DMS 273 treated with DMSO at 0.1 percent for 48 hours (cell line): ENCODE measurements at regions not wholly inside any gene's neighbourhood (a gene's known extent, or its start where the extent isn't known, plus 50 kb on each side); places are given as distances from the start of the nearest gene placed in this dataset.

ENCODE experiments used
- DNase-seq: peaks from one replicate; lab custom pipeline; 2025; lab: John Stamatoyannopoulos, UW

DNA sequence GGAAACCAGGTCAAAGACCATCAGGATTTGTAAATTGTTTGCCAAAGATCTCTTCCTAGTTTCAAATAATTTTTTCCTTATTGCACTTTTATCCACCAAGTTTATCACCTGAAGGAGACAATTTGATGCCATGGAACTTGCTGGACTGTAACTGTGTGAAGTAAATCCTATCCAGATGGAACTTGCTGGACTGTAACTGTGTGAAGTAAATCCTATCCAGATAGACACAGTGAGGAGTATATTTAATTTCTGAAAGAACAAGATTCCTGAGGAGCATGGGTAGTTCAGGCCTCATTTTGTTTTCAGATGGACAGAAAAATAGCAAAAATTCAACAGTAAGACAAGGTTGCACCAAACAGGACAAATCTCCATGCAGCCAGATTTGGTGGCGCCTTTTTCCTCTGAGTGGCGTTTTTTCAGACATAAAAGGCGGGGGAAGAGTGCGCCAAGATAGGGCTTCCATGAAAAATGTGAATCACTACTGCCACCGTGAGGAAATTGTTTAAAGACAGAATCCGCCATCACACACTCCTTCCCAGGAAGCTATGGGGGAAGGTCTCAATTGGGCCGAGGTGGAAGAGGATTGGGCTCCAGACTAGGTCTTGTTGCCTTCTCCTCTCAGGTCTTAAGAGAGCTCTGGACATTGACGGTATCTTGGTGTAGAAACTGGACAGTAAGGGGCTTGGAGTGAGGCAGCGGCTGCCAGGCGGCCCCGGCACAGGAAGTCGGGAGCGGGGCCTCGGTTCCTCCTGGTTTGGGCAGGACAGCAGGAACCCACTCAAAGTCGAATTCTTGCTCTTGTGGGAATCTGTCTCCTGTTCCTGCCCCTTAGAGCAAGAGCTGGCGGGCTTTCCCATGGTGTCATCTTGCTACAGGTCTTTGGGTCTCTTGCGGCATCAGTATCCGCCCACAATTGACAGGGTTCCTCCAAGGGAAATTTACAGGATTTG is 234.7 kb downstream of the OR13H1 start:
- peak; percentile 35 for DNase-seq

DNA sequence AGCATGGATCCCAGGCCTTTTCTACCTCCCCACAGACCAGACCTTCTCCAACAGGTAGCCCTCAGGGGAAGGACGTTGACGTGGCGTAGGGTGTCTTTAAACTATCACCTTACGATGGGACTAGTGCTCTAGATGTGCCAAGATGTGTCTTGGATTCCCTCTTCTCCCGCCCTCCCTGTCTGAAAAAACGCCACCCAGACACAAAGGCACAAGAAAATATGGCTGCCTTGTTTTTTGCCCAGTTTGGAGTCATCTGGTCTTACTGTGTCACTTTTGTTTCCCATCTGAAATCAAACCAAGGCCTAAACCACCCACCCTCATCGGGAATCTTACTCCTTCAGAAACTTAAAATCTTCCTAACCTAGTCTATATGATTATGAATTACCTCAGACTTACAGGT is 235.4 kb downstream of the OR13H1 start:
- DNase-seq: no peak

DNA sequence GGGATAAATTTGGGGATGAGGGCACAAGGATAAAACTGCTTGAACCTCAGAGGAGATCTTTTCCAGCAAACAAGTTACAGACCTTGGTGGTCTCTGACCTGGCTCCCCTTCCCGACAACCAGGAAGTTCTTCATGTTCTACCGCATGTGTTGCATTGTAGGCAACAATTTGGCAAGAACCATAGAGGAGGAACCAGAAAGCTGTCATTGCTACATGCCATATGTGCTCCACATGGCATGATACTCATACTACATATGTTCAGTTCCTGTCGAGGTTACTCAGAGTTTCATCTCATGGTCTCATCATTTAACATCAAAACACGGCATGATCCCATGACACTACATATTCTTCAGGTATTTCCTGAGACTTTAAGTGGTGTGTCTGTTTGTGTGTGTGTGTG is 235.9 kb downstream of the OR13H1 start:
- no peak for DNase-seq

DNA sequence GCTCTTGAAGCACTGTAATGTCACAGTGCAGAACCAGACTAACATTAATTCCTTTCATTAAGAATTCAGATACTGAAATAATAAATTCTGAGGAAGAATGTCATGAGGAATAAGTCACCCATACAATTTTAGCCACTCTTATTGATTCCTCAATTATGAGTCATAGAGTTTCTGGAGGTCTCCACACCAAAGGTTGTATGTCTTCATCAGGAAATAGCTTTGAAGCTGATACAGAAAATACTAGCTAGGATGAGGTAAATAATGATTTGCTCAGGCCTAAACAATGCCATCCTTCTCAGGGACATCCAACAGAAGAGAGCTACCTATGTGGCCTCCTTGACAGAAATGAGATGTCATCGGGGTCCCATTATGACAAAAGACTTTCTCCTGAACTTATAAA is 238.8 kb downstream of the OR13H1 start:
- no peak for DNase-seq

DNA sequence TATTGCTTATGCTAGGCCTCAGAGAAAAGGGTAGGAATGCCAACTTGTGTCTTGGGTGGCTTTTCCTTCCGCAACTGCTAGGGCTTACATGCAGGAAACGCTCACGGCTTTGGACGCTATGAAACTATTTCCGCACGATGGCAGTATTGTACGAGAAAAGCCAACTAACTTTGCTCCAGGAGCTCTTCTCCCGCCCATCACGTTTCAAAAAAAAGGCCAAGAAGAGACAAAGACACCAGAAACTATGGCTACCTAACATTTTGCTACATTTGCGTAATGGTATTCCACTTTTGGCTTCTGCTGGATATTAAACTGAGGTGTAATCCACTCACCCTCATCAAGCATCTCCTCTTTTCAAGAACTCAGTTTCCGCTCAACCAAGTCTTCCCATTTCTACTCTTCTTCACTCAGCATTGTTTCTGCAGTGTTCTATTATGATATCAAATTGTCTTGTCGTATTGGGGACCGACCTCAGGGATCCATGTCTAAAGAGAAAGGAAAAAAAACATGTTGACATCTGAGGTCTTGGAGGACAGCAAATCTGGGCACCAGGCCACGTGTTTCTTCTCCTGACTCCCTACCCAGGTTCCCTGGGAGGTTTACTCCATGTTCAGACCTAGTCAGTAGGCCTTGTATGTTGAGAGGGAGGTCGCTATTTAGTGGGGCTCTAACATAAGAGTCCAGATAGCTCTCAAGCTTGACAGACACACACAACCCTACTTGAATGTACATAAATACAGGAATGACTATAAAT is 239.4 kb upstream of the STK26 start:
- peak; percentile 78 for DNase-seq

DNA sequence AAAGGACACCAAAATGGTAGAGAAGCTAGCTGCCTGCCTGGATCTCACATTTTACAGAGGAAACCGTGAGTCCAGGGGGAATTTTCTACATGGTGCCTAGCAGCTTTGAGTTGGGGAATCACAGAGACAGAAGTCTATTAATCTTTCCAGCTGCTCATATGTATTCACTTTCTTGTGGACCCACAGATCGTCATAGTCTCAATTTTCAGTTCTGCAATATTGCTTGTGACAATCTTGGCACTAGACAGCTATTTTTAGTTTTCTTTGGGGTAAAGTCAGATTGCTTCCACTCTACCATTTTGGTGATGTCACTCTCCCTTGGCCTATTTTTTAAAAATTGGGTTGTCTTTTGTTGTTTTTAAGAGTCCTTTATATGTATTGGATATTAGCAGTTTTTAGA is 233.4 kb upstream of the STK26 start:
- no peak for DNase-seq

DNA sequence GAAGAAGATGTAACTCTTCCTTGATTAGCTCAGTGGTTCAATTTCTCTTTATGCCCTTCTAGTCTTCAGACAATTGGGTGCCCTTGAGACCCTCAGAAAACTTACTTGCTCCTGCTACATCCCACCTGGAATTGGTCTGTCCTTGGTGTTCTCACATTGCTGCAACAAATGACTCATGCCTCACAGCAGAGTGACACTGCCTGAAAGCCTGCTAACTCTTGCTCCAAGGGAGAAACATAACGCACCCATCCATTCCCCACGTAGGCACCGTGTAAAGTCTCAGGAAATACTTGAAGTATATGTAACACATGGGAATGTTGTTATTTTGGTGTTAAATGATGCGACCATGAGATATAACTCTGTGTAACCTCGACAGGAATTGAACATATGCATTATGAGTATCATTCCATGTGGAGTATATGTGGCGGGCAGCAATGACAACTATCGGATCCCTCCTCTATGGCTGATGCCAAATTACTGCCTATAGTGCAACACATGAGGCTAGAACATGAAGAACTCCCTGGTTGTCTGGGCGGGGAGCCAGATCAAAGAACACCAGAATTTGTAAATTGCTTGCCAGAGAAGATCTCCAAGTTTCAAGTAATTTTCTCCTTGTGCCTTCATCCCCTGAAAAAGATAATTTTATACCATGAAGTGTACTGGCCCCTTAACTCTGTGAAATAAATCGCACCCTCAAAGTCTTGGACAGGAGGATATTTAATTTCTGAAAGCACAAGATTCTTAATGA is 231.3 kb upstream of the STK26 start:
- no peak for DNase-seq

DNA sequence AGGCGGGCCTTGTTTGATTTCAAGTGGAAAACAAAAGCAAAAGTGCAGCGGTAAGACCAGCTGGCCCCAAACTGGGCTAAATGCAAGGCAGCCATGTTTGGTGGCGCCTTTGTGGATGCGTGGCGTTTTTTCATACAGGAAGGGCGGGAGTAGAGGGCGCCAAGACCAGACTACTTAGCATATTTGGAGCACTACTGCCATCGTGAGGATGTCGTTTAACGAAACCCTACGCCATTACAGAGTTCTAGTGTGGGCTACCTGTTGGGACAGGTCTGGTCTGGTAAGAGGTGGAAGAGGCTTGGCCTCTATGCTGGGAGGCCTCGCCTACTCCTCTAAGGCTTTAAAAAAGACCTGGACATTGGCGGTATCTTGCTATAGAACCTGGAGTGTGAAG is 230.7 kb upstream of the STK26 start:
- DNase-seq: peak; percentile 94

DNA sequence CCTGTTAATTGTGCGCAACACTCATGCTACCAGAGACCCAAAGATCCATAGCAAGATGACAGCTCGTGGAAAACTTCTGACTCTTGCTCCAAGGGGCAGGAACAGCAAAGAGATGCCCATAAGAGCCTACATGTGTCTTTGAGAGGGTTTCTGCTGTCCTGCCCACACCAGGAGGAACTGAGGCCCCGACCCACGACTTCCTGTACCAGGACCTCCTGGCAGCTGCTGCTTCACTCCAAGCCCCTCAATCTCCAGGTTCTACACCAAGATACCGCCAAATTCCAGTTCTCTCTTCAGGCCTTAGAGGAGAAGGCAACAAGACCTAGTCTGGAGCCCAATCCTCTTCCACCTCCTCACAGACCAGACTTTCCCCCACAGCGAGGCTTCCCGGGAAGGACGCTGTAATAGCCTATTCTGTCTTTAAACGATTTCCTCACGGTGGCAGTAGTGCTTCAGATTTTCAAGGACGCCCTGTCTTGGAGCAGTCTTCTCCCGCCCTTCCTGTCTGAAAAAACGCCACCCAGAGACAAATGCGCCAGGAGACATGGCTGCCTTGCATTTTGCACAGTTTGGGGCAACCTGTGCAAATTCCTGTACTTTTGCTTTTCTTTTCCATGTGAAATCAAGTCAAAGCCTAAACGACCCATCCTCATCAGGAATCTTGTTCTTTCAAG is 230.2 kb upstream of the STK26 start:
- peak; percentile 90 for DNase-seq

DNA sequence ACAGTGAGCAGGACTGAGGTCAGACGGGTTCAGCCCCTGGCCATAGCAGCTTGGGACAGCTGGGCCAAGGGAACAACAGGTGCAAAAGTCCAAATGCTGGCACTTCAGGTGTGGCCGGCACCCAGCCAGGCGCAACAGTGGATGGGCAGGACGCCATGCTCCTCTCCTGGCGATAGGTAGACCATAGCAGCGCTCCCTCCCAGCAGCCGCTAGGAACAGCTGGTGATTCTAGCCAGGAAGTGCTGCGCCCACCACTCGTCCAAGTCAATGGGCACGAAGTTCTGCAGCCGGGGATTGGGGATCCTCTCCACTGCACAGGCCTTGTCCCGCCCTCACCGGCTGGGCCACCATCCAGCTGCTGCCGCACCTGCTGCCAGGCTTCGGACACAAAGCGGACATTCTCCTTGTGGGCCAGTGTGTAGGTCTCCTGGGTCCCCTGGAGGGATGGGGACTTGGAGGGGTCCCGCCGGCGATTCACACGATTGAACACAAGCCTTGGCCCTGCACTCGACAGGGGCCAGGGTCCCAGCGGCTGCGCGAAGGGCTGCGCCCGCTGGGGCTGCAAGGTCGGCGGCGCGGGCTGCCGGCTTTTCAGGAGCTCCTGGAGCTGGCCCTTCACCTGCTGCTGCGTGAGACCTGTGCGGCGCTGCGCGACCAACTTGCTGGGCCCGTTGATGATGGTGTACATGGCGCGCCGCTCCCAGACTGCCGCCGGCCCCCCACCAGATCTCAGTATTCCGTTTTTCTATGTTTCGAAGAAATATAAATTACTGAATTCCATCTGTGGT is 227.5 kb upstream of the STK26 start:
- no peak for DNase-seq

DNA sequence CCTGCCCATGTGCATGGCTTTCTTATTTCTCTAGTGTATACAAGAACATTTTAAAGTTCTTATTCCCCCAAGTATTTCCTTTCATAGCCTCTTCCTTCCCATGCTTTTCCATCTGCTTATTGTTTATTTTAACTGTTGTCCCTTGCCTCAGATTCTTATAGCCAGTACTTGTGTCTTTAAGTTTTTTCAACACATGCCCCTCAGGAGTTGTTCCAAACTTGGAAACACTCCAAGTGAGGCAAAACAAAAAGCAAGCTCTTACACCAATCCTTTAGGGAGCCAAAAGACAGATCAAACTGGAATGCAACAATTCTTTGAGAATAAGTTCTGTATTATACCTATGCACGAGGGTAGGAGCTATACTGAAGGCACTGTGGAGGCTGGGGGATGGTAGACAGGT is 222.0 kb upstream of the STK26 start:
- DNase-seq: no peak

DNA sequence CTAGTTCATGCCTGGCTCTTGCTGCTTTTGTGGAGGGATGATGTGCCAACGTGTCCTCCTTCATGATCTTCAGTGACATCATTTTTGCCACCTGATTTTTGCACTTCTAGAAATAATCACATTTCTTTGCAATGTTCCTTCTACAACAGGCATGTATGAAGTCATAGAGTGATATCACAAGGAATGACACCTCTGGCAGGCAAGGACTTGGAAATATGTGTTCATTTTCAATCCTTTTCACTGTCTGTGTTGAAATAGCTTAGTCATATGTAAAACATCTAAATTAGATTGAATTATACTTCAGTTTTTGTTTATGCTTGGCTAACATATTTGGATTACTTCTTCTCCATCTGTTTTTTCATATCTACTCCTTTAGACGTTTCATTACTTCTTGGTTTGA is 221.2 kb upstream of the STK26 start:
- DNase-seq: no peak

DNA sequence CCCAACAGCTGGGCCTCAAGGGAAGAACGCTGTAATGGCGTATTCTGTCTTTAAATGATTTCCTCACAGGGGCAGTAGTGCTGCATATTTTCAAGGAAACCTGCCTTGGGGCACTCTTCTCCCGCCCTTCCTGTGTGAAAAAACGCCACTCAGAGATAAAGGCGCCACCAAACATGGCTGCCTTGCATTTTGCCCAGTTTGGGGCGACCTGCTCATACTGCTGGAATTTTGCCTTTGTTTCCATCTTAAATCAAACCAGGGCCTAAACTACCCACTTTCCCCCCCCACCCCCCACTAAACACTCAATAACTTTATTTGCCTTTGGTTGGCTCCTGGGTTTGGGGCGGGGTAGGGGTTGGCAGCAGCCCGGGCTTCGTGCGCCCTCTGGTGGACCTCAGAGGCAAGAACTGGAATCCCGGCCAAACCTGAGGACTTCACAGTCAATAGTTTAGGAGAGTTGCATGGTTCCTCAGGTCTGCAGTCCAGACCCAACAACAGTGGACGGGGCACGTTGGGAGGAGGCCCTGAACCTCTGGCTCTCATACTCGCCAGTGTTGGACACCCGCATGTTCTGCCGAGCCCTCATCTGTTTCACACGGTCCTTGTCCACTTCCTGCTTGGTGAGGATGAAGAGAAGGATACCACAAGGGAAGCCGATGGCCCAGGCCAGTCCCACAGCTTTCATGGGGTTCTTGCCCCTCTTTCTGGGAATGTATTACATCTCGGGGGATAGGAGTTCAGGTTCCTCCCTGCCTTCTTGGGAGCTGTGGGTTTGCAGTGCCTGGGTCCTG is 220.1 kb upstream of the STK26 start:
- DNase-seq: no peak

DNA sequence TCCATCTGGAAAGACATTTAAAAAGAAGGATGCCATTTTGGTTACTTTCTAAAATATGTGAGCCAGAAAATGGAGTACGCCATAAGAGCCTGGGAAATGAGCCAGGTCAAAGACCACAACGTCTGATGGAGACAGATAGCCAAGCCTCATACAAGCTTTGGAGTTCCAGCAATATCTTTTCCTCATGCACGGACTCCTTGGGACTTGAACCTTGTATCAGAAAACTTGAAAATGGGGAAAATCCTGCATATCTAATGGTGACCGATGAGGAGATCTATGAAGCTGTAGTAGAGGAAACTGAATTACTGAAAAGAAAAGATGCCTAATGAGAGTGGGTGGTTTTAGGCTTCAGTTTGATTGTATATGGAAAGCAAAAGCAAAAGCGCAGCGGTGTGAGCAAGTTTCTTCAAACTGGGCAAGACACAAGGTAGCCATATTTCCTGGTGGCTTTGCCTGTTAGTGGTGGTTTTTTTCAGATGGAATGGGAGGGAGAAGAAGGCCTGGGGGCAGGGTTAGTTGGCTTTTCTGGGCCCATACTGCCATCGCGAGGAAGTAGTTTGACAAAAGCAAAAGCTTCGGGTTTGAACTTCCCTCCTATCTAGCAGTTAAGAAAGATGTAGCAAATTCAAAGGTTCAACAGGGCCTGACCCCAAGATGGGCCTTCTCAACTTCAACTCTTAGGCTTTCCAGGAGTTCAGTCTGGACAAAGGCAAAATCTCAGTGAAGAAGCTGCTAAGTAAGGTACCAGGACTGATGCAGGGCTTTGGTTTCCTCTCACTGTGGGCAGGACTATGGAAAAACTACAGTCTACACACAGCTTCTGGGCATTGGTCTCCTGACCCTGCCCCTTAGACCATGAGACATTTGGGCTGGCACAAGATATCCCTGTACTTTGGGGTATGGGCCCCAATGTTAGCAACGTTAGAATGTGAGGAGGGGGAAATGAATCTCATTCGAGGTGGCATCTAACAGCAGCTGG is 210.0 kb upstream of the STK26 start:
- DNase-seq: no peak

DNA sequence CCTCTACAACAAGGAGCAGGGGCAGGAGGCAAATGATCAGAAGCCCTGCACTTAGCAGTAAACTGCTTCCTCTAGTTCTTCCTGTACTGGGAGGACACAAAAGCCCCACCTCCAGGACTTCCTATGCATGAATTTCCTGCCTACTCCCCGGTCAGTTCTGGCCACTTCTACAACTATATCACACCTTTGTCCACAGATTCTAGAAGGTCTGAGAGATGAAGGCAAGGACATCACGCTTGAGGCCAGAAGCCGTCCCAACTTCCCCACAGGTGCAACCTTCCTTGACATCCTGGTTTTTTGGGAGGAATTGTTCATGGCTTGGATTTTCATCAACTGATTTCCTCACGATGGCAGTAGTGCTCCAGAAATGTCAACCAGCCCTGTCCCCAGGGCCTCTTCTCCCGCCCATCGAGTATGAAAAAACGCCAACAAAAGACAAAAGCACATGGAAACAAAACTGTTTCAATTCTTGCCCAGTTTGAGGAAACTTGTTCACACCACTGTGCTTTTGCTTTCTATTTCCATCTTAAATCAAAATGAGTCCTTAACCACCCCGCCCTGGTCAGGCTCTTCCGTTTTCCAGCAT is 206.5 kb upstream of the STK26 start:
- no peak for DNase-seq

DNA sequence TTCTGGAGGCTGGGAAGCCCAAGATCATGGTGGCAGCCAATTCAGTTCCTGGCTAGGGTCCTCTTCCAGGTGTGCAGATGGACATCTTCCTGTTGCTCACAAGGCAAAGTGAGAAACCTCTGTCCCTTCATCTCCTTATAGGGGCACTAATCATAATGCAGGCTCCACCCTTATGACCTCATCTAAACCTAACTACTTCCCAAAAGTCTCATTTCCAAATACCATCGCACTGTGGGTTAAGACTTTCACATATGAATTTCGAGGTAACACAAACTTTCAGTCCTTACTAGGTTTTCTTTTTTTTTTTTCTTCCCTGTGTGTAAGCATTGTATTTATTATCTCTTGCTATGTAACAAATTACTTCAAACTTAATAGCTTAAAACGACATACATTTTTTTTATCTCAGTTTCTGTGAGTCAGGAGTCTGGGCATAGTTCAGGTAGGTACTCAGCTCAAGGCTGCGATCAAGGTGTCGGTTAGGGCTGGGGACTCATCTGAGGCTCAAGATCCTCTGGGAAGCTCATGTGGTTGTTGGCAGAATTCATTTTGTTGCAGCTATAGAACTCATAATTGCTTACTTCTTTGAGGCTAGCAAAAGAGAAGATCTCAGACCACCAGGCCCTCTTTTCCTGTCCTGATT is 204.7 kb upstream of the STK26 start:
- DNase-seq: no peak

DNA sequence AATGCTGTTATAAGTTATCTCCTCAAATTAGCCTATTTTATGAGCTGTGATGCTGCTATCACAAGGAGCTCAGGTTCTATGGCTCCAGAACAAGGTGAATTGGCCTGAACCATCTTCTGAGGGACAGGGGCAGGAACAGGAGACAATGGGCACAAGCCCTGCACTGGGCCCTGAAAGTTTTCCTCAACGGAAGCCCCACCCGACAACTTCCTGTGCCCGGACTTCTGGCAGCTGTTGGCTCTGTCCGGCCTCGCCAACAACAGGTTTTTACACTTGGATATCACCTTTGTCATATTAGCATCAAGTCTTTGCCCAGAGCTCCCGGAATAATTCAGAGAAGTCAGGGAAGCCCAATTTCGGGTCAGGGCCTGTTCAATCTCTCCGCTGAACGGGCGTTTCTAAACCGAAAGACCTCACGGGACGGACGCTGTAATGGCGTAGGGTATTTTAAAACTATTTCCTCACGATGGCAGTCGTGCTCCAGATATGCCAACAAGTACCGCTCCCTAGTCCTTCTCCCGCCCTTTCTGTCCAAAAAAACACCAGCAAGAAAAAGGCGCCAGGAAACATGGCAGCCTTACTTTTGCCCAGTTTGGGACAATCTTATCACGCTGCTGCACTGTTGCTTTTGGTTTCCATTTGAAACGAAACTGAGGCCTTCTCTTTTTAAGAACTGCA is 201.0 kb upstream of the STK26 start:
- no peak for DNase-seq

DNA sequence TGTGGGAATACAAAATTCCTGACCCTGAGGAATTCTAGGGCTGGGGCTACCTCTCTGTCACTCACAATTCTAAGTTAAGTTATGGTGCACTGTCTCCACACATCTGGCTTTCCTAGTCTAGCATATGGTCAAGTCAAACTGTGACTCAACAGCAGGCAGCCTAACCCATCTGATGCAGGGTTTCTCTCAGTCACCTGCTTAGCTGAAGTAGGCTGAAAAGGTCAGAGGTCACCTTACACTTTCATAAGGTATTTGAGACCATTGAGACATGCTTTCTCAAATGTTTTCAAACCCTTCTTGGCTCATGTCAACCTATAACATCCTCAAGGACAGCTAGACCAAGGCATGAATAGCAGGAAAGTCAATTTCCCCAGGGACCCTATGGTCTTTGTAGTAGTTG is 196.5 kb upstream of the STK26 start:
- DNase-seq: no peak
